ENCODE measurements at regions not wholly inside any gene's neighbourhood (a gene's known extent, or its start where the extent isn't known, plus 50 kb on each side); places are given as distances from the start of the nearest gene placed in this dataset.

DNA sequence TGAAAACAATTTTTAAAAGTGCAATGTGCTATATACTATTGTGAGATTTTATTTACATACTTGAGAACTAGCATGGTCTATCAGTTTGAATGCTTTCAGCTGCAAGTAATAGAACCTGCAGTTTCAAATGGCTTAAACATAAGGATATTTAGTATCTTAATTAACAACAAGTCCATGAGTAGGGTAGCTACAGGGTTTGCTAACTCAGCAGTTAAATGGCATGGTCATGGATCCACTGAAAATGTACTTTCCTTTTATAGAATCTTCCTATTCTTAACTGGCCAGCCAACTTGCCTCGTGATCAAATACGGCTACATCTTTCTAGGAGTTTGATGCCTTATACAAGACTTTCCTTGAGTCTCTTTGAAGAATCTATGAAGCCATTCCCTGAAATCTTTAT lies 452.8 kb upstream of the SEMA6A start:
- no peak for TF ChIP-seq POLR2AphosphoS5 (IDR thresholded peaks at IDR 0.05; ENCODE audit: low read depth, low read length)
- TF ChIP-seq POLR2A (IDR thresholded peaks at IDR 0.05; ENCODE audit: low read depth, low read length): no peak

All from GM12892 (cell line).